CD14-positive monocyte (primary cell): ENCODE measurements at regions not wholly inside any gene's neighbourhood (a gene's known extent, or its start where the extent isn't known, plus 50 kb on each side); places are given as distances from the start of the nearest gene placed in this dataset.

Experiments
- DNase-seq, 3 donors: peaks; one replicate each; pipeline ENCODE4 v3.0.0-alpha.2; 2011 to 2022
- H2AFZ ChIP-seq: 2 replicates; pipeline ENCODE4 v1.6.0; 2012; ENCODE audit warnings: mild to moderate bottlenecking, low read depth, low read length, inconsistent platforms; ENCODE audit not compliant: insufficient read depth, poor library complexity, severe bottlenecking
- H3K27ac ChIP-seq, 2 donors: 1 replicate in 1 of 2; 2 replicates in 1 of 2; pipeline ENCODE4 v1.5.1; 2012 to 2013; ENCODE audit warnings: low read length in 2 of 2, control low read depth in 1 of 2, inconsistent platforms in 1 of 2, low read depth in 1 of 2, mild to moderate bottlenecking in 1 of 2
- H3K27me3 ChIP-seq, 2 donors: one replicate each; pipeline versions ENCODE4 v1.6.0 to v1.6.1; 2011 to 2013; ENCODE audit warnings: low read length in 2 of 2; ENCODE audit not compliant: control insufficient read depth in 2 of 2, insufficient read depth in 2 of 2
- H3K36me3 ChIP-seq, 2 donors: replicated peaks in 1 of 2; 1 replicate in 1 of 2; 2 replicates in 1 of 2; pipeline versions ENCODE4 v1.5.1 to v1.6.1; 2012 to 2013; ENCODE audit warnings: low read length in 2 of 2, control low read depth in 1 of 2, inconsistent platforms in 1 of 2, mild to moderate bottlenecking in 1 of 2; ENCODE audit not compliant: insufficient read depth in 2 of 2, control insufficient read depth in 1 of 2
- H3K4me1 ChIP-seq, 2 donors: 1 replicate in 1 of 2; 2 replicates in 1 of 2; pipeline versions ENCODE4 v1.5.1 to v1.6.1; 2012 to 2013; ENCODE audit warnings: low read length in 2 of 2, control low read depth in 1 of 2, inconsistent platforms in 1 of 2, mild to moderate bottlenecking in 1 of 2, moderate library complexity in 1 of 2; ENCODE audit not compliant: insufficient read depth in 2 of 2, control insufficient read depth in 1 of 2
- H3K4me2 ChIP-seq: replicated peaks from 2 replicates; pipeline ENCODE3; 2012; ENCODE audit warnings: low read length, moderate library complexity, mild to moderate bottlenecking; ENCODE audit not compliant: poor library complexity, severe bottlenecking; ENCODE audit errors: extremely low read depth
- H3K4me3 ChIP-seq, 3 experiments: fragments of 200-600 bp in 1 of 3; sonication (generic) in 1 of 3; replicated peaks in 1 of 3; 1 replicate in 2 of 3; 2 replicates in 1 of 3; pipeline ENCODE4 v1.5.1; 2011 to 2013; ENCODE audit warnings: low read length in 3 of 3, mild to moderate bottlenecking in 3 of 3, control low read depth in 2 of 3, low read depth in 2 of 3, inconsistent platforms in 1 of 3, moderate library complexity in 1 of 3
- H3K79me2 ChIP-seq: 2 replicates; pipeline ENCODE4 v1.6.0; 2012; ENCODE audit warnings: mild to moderate bottlenecking, control low read depth, inconsistent platforms, low read length, moderate library complexity; ENCODE audit not compliant: insufficient read depth
- H3K9ac ChIP-seq: 2 replicates; pipeline ENCODE4 v1.6.0; 2017; ENCODE audit warnings: low read length, mild to moderate bottlenecking; ENCODE audit not compliant: insufficient read depth, poor library complexity, severe bottlenecking
- H3K9me3 ChIP-seq, 2 donors: replicated peaks in 1 of 2; 1 replicate in 1 of 2; 2 replicates in 1 of 2; pipeline versions ENCODE4 v1.5.1 to v1.6.1; 2012 to 2013; ENCODE audit warnings: low read length in 2 of 2, control low read depth in 1 of 2; ENCODE audit not compliant: control insufficient read depth in 1 of 2, insufficient read depth in 1 of 2
- H4K20me1 ChIP-seq: 2 replicates; pipeline ENCODE4 v1.6.0; 2012; ENCODE audit warnings: mild to moderate bottlenecking, low read length, control low read depth, moderate library complexity; ENCODE audit not compliant: insufficient read depth
- H3K27ac Mint-ChIP-seq, 7 donors: one replicate each; pipeline ENCODE4 v1.8.0; 2020; ENCODE audit warnings: mild to moderate bottlenecking in 7 of 7, mixed read lengths in 7 of 7, moderate library complexity in 6 of 7, inconsistent platforms in 2 of 7
- H3K27me3 Mint-ChIP-seq, 3 donors: one replicate each; pipeline ENCODE4 v1.8.0; 2021 to 2022; ENCODE audit warnings: low read depth in 3 of 3, mild to moderate bottlenecking in 3 of 3, mixed read lengths in 3 of 3, moderate library complexity in 3 of 3, inconsistent platforms in 1 of 3
- H3K36me3 Mint-ChIP-seq, 2 donors: one replicate each; pipeline ENCODE4 v1.8.0; 2020; ENCODE audit warnings: mixed read lengths in 2 of 2, inconsistent platforms in 1 of 2, mild to moderate bottlenecking in 1 of 2
- H3K4me1 Mint-ChIP-seq: one replicate; pipeline ENCODE4 v1.8.0; 2020; ENCODE audit warnings: mild to moderate bottlenecking, mixed read lengths
- H3K4me3 Mint-ChIP-seq, 2 donors: one replicate each; pipeline ENCODE4 v1.8.0; 2020; ENCODE audit warnings: mild to moderate bottlenecking in 2 of 2, mixed read lengths in 2 of 2, moderate library complexity in 1 of 2
- H3K9me3 Mint-ChIP-seq, 7 donors: one replicate each; pipeline ENCODE4 v1.8.0; 2020 to 2022; ENCODE audit warnings: mixed read lengths in 7 of 7, mild to moderate bottlenecking in 6 of 7, moderate library complexity in 6 of 7, inconsistent platforms in 2 of 7
- CTCF ChIP-seq: fragments of 200-600 bp; IDR thresholded peaks from one replicate; pipeline ENCODE4 v1.8.0; 2022; ENCODE audit warnings: antibody characterized with exemption, mild to moderate bottlenecking
- WGBS: methylation state at CpG from one replicate; pipeline ENCODE4 v1.1.5; 2013; ENCODE audit warnings: missing lambda C conversion rate; ENCODE audit not compliant: insufficient coverage; 5-methylcytosine and 5-hydroxymethylcytosine counted together
- intact Hi-C, 2 donors: fragments of 100-400 bp; cut with micrococcal nuclease; formaldehyde crosslinking; loops; one replicate each; pipeline versions ENCODE4 v1.15.0 to v1.15.1; 2023

- Histone ChIP-seq H3K9me3 (peaks cover 10 to 21% of the 10 kb centered on the region in 2 donors), H3K4me3 (no peak overlapping the region), H3K27me3 (no peaks in the 10 kb centered on the region), H3K4me1 (no peaks in the 10 kb centered on the region), H2AFZ (no peak overlapping the region), H3K27ac (no peak overlapping the region), H4K20me1 (no peaks in the 10 kb centered on the region), H3K9ac (no peak overlapping the region), H3K4me2 (no peak overlapping the region), H3K79me2 (no peaks in the 10 kb centered on the region), H3K36me3 (no peaks in the 10 kb centered on the region)
- H3K36me3 Mint-ChIP-seq, result no peaks in the 10 kb centered on the region
- H3K4me3 Mint-ChIP-seq, result no peak overlapping the region
- no peak for DNase-seq
- no CpG with 5 or more reads among the region's 2 CpGs for WGBS
- TF ChIP-seq CTCF, result no peak
- no peak overlapping the region for H3K27ac Mint-ChIP-seq
- intact Hi-C loops, result no loop called here
- H3K27me3 Mint-ChIP-seq, result no peaks in the 10 kb centered on the region
- peaks cover 11 to 27% (median 18%) of the 10 kb centered on the region in 7 donors for H3K9me3 Mint-ChIP-seq
- no peaks in the 10 kb centered on the region for H3K4me1 Mint-ChIP-seq
Measured at GRCh38 chr4:188879598-188879997, 740.4 kb downstream of the TRIML1 start.

- Histone ChIP-seq H3K27me3 (no peaks in the 10 kb centered on the region), H3K27ac (no peak overlapping the region), H3K79me2 (no peaks in the 10 kb centered on the region), H3K4me3 (no peak overlapping the region), H4K20me1 (no peaks in the 10 kb centered on the region), H3K4me2 (no peak overlapping the region), H3K36me3 (no peaks in the 10 kb centered on the region), H2AFZ (no peak overlapping the region), H3K9ac (no peak overlapping the region), H3K9me3 (peaks cover 0 to under 1% of the 10 kb centered on the region in 2 donors), H3K4me1 (no peaks in the 10 kb centered on the region)
- no CpG with 5 or more reads among the region's 2 CpGs for WGBS
- H3K27ac Mint-ChIP-seq, result no peak overlapping the region
- H3K36me3 Mint-ChIP-seq, result no peaks in the 10 kb centered on the region
- intact Hi-C loops, result no loop called here
- no peak for TF ChIP-seq CTCF
- no peak for DNase-seq
- no peak overlapping the region for H3K4me3 Mint-ChIP-seq
- no peaks in the 10 kb centered on the region for H3K4me1 Mint-ChIP-seq
- peaks cover 0 to 13% (median 3%) of the 10 kb centered on the region in 7 donors for H3K9me3 Mint-ChIP-seq
- H3K27me3 Mint-ChIP-seq, result no peaks in the 10 kb centered on the region
Measured at GRCh38 chr4:188887905-188888304, 748.7 kb downstream of the TRIML1 start.
